Gastroesophageal sphincter (tissue), 3 donors: ENCODE measurements at regions not wholly inside any gene's neighbourhood (a gene's known extent, or its start where the extent isn't known, plus 50 kb on each side); places are given as distances from the start of the nearest gene placed in this dataset.

Experiments used
- EP300 ChIP-seq: sonication (generic); formaldehyde crosslinking; IDR thresholded peaks from one replicate; pipeline ENCODE4 v1.6.1; 2017; ENCODE audit warnings: antibody characterized with exemption, mild to moderate bottlenecking
- POLR2A ChIP-seq, 2 donors: fragments of 450-650 bp; IDR thresholded peaks; one replicate each; pipeline ENCODE4 v1.6.1; 2017; ENCODE audit warnings: antibody characterized with exemption in 2 of 2, mild to moderate bottlenecking in 2 of 2, moderate library complexity in 1 of 2
- POLR2AphosphoS5 ChIP-seq: sonication (generic); formaldehyde crosslinking; IDR thresholded peaks from one replicate; pipeline ENCODE4 v1.6.1; 2017; ENCODE audit warnings: antibody characterized with exemption
- TF ChIP-seq, protein P1 (sequence below), 4 experiments: fragments of 200-600 bp in 2 of 4; fragments of 450-650 bp in 2 of 4; sonication (generic) in 1 of 4; IDR thresholded peaks; one replicate each; pipeline ENCODE4 v1.5.1; 2017 to 2019; ENCODE audit warnings: antibody characterized with exemption in 4 of 4, mild to moderate bottlenecking in 2 of 4, moderate library complexity in 2 of 4

DNA sequence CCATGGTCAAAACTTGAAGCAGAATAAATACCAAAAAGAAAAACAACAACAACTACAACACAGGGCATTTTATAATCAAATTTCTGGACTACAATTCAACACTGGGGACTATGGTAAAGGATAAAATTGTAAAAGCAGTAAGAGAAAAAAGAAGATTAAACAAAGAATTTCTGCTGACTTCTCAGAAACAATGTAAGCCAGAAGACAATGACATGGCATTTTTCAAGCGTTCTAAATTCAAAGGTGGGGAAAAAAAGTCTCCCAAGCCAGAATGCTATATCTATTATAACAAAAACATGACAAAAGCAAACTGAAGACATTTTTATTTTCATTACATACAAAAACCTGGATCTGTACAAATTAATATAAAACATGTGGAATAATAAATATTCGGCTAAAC, 433.1 kb downstream of the NPHP4 start:
- TF ChIP-seq, protein P1, sequence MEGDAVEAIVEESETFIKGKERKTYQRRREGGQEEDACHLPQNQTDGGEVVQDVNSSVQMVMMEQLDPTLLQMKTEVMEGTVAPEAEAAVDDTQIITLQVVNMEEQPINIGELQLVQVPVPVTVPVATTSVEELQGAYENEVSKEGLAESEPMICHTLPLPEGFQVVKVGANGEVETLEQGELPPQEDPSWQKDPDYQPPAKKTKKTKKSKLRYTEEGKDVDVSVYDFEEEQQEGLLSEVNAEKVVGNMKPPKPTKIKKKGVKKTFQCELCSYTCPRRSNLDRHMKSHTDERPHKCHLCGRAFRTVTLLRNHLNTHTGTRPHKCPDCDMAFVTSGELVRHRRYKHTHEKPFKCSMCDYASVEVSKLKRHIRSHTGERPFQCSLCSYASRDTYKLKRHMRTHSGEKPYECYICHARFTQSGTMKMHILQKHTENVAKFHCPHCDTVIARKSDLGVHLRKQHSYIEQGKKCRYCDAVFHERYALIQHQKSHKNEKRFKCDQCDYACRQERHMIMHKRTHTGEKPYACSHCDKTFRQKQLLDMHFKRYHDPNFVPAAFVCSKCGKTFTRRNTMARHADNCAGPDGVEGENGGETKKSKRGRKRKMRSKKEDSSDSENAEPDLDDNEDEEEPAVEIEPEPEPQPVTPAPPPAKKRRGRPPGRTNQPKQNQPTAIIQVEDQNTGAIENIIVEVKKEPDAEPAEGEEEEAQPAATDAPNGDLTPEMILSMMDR (IDR thresholded peaks at IDR 0.05), result no peak
- TF ChIP-seq POLR2A (IDR thresholded peaks at IDR 0.05), result no peak
- no peak for TF ChIP-seq EP300
- TF ChIP-seq POLR2AphosphoS5, result no peak
